Vagina (tissue), 2 donors: ENCODE measurements at regions not wholly inside any gene's neighbourhood (a gene's known extent, or its start where the extent isn't known, plus 50 kb on each side); places are given as distances from the start of the nearest gene placed in this dataset.

Experiments used
- CTCF ChIP-seq, 3 experiments: fragments of 450-650 bp in 2 of 3; fragments of 200-600 bp in 1 of 3; sonication (generic) in 1 of 3; IDR thresholded peaks; one replicate each; pipeline ENCODE4 v1.5.1; 2017 to 2019; ENCODE audit warnings: antibody characterized with exemption in 3 of 3, mild to moderate bottlenecking in 2 of 3, moderate library complexity in 2 of 3
- POLR2A ChIP-seq, 2 donors: fragments of 450-650 bp; IDR thresholded peaks; one replicate each; pipeline ENCODE4 v1.6.1; 2017; ENCODE audit warnings: antibody characterized with exemption in 2 of 2, mild to moderate bottlenecking in 2 of 2, moderate library complexity in 2 of 2
- POLR2AphosphoS5 ChIP-seq, 2 donors: sonication (generic); formaldehyde crosslinking; IDR thresholded peaks; one replicate each; pipeline ENCODE4 v1.9.0; 2017; ENCODE audit warnings: antibody characterized with exemption in 2 of 2, mild to moderate bottlenecking in 2 of 2, low read depth in 1 of 2; ENCODE audit not compliant: insufficient read depth in 1 of 2

- TF ChIP-seq CTCF (IDR thresholded peaks at IDR 0.05) (no peak), POLR2A (IDR thresholded peaks at IDR 0.05) (no peak), POLR2AphosphoS5 (IDR thresholded peaks at IDR 0.05; ENCODE audit: insufficient read depth in 1 of 2, low read depth in 1 of 2) (no peak)
Measured at GRCh38 chr15:92268900-92269299, 124.8 kb upstream of the ST8SIA2 start.
